ENCODE measurements at regions not wholly inside any gene's neighbourhood (a gene's known extent, or its start where the extent isn't known, plus 50 kb on each side); places are given as distances from the start of the nearest gene placed in this dataset.

- intact Hi-C loops (cut with DNase I) = no loop called here
- WGBS, 2 donors = 63 to 67% methylated on average over 2 of the region's 2 CpGs
- TF ChIP-seq, protein P1, sequence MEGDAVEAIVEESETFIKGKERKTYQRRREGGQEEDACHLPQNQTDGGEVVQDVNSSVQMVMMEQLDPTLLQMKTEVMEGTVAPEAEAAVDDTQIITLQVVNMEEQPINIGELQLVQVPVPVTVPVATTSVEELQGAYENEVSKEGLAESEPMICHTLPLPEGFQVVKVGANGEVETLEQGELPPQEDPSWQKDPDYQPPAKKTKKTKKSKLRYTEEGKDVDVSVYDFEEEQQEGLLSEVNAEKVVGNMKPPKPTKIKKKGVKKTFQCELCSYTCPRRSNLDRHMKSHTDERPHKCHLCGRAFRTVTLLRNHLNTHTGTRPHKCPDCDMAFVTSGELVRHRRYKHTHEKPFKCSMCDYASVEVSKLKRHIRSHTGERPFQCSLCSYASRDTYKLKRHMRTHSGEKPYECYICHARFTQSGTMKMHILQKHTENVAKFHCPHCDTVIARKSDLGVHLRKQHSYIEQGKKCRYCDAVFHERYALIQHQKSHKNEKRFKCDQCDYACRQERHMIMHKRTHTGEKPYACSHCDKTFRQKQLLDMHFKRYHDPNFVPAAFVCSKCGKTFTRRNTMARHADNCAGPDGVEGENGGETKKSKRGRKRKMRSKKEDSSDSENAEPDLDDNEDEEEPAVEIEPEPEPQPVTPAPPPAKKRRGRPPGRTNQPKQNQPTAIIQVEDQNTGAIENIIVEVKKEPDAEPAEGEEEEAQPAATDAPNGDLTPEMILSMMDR (IDR thresholded peaks at IDR 0.05) = no peak
- H3K4me1 ChIP-seq = no peaks in the 10 kb centered on the region
- no peak for ATAC-seq
- no peak overlapping the region for H3K27ac ChIP-seq
- no peak overlapping the region for H3K4me3 ChIP-seq
- H3K36me3 ChIP-seq = no peaks in the 10 kb centered on the region
- DNase-seq = no peak
- H3K9me3 ChIP-seq = no peaks in the 10 kb centered on the region
- no peaks in the 10 kb centered on the region for H3K27me3 ChIP-seq
Observed at GRCh38 chr7:86437951-86438450, 205.7 kb upstream of the GRM3 start.

DNA sequence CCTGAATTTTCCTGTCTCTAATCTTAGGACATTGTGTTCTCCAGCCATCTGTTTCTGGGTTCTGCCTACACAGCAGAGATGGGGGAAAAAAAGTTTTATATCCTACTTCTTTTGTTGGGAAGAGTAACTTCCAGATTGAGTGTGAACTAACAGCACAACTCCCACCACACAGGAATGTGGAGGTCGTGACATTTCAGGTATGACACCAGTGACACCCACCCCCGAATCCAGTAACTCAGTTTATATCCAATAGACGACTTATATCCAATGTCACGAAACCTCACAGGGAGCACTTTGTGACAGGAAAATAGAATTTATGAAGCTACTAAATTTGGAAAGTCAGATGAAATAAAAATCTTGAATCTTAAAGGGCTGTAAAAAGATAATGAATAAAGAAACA, 211.9 kb upstream of the GRM3 start:
- H3K27ac ChIP-seq = no peak overlapping the region
- TF ChIP-seq, protein P1 (IDR thresholded peaks at IDR 0.05) = no peak
- no peaks in the 10 kb centered on the region for H3K9me3 ChIP-seq
- H3K27me3 ChIP-seq = no peaks in the 10 kb centered on the region
- no peaks in the 10 kb centered on the region for H3K36me3 ChIP-seq
- no peak for DNase-seq
- no peak for ATAC-seq
- H3K4me1 ChIP-seq = no peaks in the 10 kb centered on the region
- H3K4me3 ChIP-seq = no peak overlapping the region
- 74 to 77% methylated on average over 4 of the region's 4 CpGs for WGBS, 2 donors
- intact Hi-C loops (cut with DNase I) = no loop called here

DNA sequence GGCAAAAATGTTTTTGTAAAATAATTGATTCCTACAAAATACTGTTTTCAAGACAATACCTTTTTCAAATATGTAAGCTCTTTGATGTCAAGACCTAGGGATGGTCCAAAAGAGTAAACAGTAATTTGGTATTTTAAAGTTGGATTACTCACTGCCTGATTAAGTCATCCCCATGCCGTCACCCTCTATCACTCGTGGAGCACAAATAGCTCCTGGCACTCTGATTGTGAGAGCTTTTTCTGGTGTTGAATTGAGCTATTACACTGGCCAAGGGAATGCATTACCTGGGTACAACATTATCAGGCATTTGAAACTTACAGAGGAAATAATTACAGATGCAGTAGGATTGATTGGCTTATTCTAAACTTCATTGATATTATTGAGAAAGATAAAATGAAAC, 231.9 kb upstream of the GRM3 start:
- H3K27me3 ChIP-seq = no peaks in the 10 kb centered on the region
- TF ChIP-seq, protein P1 (IDR thresholded peaks at IDR 0.05) = no peak
- H3K4me3 ChIP-seq = no peak overlapping the region
- ATAC-seq (no peak), DNase-seq (no peak)
- no peaks in the 10 kb centered on the region for H3K4me1 ChIP-seq
- peaks cover 0 to 9% (median 0%) of the 10 kb centered on the region in 11 donors for H3K9me3 ChIP-seq
- H3K27ac ChIP-seq = no peak overlapping the region
- intact Hi-C loops (cut with DNase I) = no loop called here
- no peaks in the 10 kb centered on the region for H3K36me3 ChIP-seq
- 22 to 24% methylated on average over 2 of the region's 2 CpGs for WGBS, 2 donors

GRCh38 chr7:86407291-86407690, 236.4 kb upstream of the GRM3 start:
- H3K27me3 ChIP-seq = no peaks in the 10 kb centered on the region
- H3K9me3 ChIP-seq = peaks cover 0 to 3% (median 0%) of the 10 kb centered on the region in 11 donors
- TF ChIP-seq, protein P1 (IDR thresholded peaks at IDR 0.05) = no peak
- intact Hi-C loops (cut with DNase I) = no loop called here
- ATAC-seq (no peak), DNase-seq (no peak)
- no peaks in the 10 kb centered on the region for H3K4me1 ChIP-seq
- H3K27ac ChIP-seq = no peak overlapping the region
- no peaks in the 10 kb centered on the region for H3K36me3 ChIP-seq
- WGBS, 2 donors = 71 to 81% methylated on average over 7 of the region's 7 CpGs
- H3K4me3 ChIP-seq = no peak overlapping the region
